ENCODE measurements at regions not wholly inside any gene's neighbourhood (a gene's known extent, or its start where the extent isn't known, plus 50 kb on each side); places are given as distances from the start of the nearest gene placed in this dataset.

- Histone ChIP-seq H3K36me3 (no peaks in the 10 kb centered on the region), H3K4me1 (peaks cover 0 to 4% (median 0%) of the 10 kb centered on the region in 4 donors), H3K27me3 (no peaks in the 10 kb centered on the region), H3K9me3 (peaks cover 0 to 37% (median 2%) of the 10 kb centered on the region in 4 donors), H3K27ac (no peak overlapping the region), H3K4me3 (no peak overlapping the region)
- no peak for TF ChIP-seq EP300 (IDR thresholded peaks at IDR 0.05)
- no peak for TF ChIP-seq POLR2A (IDR thresholded peaks at IDR 0.05)
- TF ChIP-seq CTCF (IDR thresholded peaks at IDR 0.05) = no peak
- DNase-seq (ENCODE audit: low spot score in 2 of 2) = no peak
- WGBS, 2 donors = 81 to 85% methylated on average over 1 of the region's 1 CpG
Measured at GRCh38 chr5:135199919-135200318, 165.9 kb upstream of the PITX1 start.

- H3K27ac ChIP-seq = no peak overlapping the region
- no peak for DNase-seq (ENCODE audit: low spot score in 2 of 2)
- peaks cover 0 to 12% of the 10 kb centered on the region in 2 donors for H3K27me3 ChIP-seq
- no peak for TF ChIP-seq CTCF (IDR thresholded peaks at IDR 0.05)
- no peak for TF ChIP-seq POLR2A (IDR thresholded peaks at IDR 0.05)
- TF ChIP-seq EP300 (IDR thresholded peaks at IDR 0.05) = no peak
- no peak overlapping the region for H3K4me3 ChIP-seq
- H3K36me3 ChIP-seq = no peaks in the 10 kb centered on the region
- 59 to 85% methylated on average over 1 of the region's 1 CpG for WGBS, 2 donors
- peaks cover 0 to 15% (median 0%) of the 10 kb centered on the region in 4 donors for H3K9me3 ChIP-seq
- peaks cover 0 to 11% (median under 1%) of the 10 kb centered on the region in 4 donors for H3K4me1 ChIP-seq
Measured at GRCh38 chr5:135196483-135196882, 162.5 kb upstream of the PITX1 start.

GRCh38 chr5:135195270-135195608, 161.2 kb upstream of the PITX1 start:
- Histone ChIP-seq H3K4me3 (no peak overlapping the region), H3K36me3 (no peaks in the 10 kb centered on the region), H3K27me3 (peaks cover 0 to 22% of the 10 kb centered on the region in 2 donors), H3K4me1 (peaks cover 0 to 21% (median 5%) of the 10 kb centered on the region in 4 donors), H3K27ac (peak overlapping the region in 2 of 4 donors; percentile 36 to 61), H3K9me3 (peaks cover 0 to 15% (median 0%) of the 10 kb centered on the region in 4 donors)
- no peak for TF ChIP-seq POLR2A (IDR thresholded peaks at IDR 0.05)
- TF ChIP-seq EP300 (IDR thresholded peaks at IDR 0.05) = no peak
- no peak for TF ChIP-seq CTCF (IDR thresholded peaks at IDR 0.05)
- no peak for DNase-seq (ENCODE audit: low spot score in 2 of 2)
- WGBS, 2 donors = 34 to 51% methylated on average over 3 of the region's 3 CpGs

GRCh38 chr5:135194573-135195269, 160.7 kb upstream of the PITX1 start:
- no peak for DNase-seq (ENCODE audit: low spot score in 2 of 2)

More at GRCh38 chr5:135194573-135195269, 160.7 kb upstream of the PITX1 start:
- Histone ChIP-seq H3K27ac (peak overlapping the region in 1 of 4 donors; percentile 61), H3K4me3 (no peak overlapping the region), H3K9me3 (peaks cover 0 to 15% (median 0%) of the 10 kb centered on the region in 4 donors), H3K36me3 (no peaks in the 10 kb centered on the region), H3K27me3 (peaks cover 0 to 25% of the 10 kb centered on the region in 2 donors), H3K4me1 (peaks cover 0 to 21% (median 5%) of the 10 kb centered on the region in 4 donors)
- WGBS, 2 donors = 48 to 63% methylated on average over 4 of the region's 4 CpGs
- TF ChIP-seq EP300 (IDR thresholded peaks at IDR 0.05) (no peak), CTCF (IDR thresholded peaks at IDR 0.05) (no peak), POLR2A (IDR thresholded peaks at IDR 0.05) (no peak)
